SW480 (cell line): ENCODE measurements at regions not wholly inside any gene's neighbourhood (a gene's known extent, or its start where the extent isn't known, plus 50 kb on each side); places are given as distances from the start of the nearest gene placed in this dataset.

Source experiments
- DNase-seq: peaks from one replicate; pipeline ENCODE4 v3.0.0-alpha.2; 2016; ENCODE audit warnings: low spot score

GRCh38 chr1:239888639-239889038 lies 203.0 kb upstream of the FMN2 start:
- no peak for DNase-seq

DNA sequence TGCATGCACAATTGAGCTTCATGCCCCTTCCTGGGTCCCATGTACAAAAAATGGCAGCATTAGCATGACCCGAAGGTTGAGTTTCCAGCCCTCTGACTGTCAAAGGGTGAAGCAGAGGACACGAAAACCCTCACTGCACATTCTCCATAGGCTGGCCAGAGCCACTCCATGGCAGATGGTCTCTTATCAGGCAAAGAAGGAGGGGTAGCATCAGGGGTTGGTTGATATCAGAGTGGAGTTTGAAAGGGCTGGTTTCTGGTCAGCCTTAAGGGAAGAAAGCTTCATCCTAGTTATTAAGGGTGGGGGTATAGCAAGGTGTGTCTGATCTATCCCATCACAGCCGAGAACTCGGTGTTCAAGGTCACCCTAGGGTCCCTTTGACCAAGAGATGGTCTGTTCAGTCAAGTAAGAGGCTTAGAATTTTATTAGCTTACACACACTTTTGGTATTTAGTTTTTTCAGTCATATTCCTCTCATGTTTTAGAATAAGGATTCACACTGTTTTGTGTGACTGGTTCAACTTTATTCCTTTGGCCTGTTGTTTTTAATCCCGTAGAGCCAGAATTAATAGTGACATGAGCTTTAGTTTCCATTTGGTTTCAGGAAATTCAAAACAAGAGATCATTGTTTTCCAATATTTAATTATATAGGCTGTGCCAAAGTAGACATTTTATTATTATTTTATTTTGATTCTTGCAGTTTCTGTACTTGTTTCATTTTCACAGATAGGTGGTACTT lies 199.9 kb upstream of the FMN2 start:
- DNase-seq: no peak

GRCh38 chr1:239892602-239893001 lies 199.1 kb upstream of the FMN2 start:
- DNase-seq: no peak

GRCh38 chr1:239893127-239893731 lies 198.5 kb upstream of the FMN2 start:
- no peak for DNase-seq

DNA sequence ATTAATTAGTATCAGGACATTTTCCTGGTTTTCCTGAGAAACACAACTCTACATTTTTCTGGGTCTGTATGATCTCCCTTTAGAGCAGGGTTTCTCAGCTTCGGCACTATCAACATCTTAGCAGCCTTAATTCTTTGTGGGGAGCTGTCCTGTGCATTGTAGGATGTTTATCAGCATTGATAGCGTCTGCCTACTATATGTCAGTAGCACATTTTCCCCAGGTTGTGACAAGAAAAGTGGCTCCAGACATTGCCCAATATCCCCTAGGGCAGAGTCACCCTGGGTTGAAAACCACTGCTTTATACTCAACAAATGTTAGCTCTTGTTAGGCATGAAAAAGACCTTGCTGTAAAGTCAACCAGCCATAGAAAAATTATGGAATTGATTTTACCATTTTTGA lies 195.1 kb upstream of the FMN2 start:
- DNase-seq: no peak

DNA sequence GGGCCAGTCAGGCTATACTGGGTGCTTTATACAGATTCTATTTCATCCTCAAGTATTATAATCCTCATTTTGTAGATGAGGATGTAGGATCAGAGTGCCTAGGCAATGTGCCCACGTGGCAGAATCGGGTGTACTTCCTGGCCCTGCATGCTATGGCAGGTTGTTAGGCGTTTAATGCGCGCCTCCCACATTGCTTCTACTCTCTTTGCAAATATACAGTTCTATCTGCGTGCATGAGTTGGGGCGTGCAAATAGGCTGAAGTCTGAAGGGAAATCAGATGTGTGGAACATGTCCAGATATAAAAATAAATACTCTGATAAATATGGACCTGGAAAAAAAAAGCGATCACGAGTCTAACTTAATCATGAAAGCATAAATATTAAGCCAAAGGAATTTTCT lies 194.7 kb upstream of the FMN2 start:
- no peak for DNase-seq

DNA sequence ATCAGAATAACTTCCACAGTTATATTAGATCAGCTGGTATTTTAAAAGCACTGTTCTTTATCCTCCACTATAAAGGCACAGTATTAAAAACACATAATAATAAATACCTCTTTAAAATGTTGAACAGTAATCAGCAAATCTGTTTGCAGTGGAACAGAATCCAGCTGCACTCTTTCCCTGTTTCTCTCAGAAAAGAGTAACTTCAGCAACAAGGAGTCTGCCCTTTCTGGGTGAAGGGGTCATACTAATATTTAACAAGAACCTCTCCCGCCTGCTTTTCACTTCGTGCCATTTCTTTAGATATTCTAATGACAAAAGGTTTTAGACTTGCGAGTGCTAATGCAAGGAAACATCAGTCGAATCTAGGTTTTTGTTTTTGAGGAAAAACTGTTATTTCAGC lies 194.2 kb upstream of the FMN2 start:
- no peak for DNase-seq

DNA sequence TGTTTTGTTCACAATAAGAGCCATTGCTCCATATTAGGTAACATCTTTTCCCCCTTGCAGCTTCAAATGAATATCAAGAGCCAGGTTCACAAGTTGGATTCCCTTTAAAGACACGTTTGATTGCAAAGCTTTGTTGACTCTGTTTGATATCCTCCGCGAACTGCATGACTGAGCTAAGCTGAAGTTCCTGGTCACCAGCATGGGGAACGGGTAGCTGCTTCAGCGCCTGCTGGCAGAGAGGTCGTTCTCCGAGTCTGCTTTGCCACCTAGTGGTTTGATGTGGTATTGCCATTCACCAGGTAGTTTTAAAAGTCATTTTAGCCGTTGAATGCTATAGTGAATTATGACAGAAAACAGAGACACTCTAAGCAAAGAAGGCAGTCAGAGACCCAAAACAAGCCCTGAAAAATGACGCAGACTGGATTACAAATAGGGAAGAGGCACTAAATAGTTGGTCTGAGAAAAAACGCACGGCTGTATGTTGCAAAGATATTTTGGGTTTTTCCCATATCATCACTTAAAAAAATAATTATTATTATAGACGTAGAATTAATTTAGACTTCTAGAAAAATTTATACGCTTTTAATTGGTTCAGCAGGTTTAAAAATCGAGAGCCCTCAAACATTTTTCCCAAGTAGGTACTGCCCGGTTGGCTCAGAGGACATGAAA lies 193.5 kb upstream of the FMN2 start:
- DNase-seq: peak; percentile 83

DNA sequence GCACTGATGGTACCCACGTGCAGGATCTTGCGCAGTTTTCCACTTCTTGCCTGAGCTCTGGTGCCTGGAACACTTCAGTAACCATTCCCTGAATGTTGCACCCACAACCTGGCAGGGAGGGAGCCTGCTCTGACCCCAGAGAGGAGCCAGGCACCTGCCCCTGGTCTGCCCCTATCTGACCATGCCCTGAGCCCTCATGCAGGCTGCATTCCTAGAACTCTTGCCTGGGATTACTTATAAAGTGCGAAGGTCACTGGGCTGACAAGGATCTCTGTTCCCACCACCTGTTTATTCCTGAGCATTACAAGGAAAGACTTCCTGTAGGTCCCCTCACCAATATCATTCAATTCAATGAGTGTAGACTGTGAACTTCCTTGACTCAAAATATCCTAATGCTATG lies 191.9 kb upstream of the FMN2 start:
- no peak for DNase-seq

- no peak for DNase-seq
Observed at GRCh38 chr1:239906394-239906793, 185.3 kb upstream of the FMN2 start.

DNA sequence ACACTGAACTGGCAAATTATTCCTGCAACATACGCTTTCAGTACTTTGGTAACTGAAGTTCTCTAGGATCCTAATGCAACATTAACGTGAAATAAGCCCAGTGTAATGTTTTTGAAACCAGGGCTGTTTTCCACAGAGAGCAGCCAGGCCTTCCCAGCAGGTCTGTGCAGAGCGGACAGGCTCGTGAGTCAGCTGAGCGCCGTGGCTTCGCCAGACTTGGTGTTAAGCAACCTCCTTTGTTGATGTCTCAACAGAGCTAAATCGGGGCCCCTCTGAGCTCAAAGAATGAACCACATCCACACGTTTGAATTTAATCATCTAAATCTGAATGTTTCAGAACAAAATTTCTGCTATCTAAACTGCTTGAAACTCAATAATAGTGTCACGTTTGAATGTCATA lies 181.8 kb upstream of the FMN2 start:
- no peak for DNase-seq

GRCh38 chr1:239912471-239912870 lies 179.2 kb upstream of the FMN2 start:
- no peak for DNase-seq

DNA sequence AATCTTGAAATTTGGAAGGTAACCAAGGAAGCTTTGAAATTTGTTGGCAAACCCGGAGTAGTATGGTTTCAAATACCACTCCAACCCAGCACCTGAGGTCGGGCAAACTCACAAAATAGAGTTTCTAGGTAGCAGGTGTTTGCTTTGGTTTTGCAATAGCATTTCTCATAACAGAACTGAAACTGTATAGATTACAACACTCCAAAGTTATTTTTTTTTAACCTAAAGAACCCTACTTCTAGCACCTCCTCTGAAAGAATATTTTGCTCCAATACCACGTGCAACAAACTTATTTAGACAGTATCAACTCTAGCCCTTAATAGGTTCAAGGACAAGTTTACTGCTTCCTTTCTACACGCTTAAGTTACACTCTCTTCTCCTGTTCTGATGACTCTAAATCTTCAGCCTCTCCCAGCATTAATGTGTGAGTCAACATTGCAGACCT lies 178.5 kb upstream of the FMN2 start:
- no peak for DNase-seq

GRCh38 chr1:239914751-239915231 lies 176.9 kb upstream of the FMN2 start:
- no peak for DNase-seq

DNA sequence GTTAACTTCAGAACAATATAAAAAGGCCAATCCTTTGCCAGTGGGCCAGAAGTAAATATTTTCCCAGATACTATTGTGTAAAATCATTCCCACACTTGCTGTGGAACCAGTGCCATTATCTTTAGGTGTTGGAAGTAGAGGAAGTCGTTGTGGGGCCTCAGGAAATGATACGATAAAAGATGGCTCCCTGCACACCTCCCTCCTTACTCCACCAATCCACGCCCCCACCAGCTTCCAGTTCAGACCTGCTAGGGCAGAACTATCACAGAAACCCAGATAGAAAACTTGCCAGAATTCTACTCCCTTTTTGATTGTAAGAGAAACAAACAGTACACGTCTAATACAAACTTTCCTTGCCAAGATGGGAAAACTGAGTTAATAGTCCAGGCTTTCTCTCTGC lies 173.0 kb upstream of the FMN2 start:
- DNase-seq: no peak

DNA sequence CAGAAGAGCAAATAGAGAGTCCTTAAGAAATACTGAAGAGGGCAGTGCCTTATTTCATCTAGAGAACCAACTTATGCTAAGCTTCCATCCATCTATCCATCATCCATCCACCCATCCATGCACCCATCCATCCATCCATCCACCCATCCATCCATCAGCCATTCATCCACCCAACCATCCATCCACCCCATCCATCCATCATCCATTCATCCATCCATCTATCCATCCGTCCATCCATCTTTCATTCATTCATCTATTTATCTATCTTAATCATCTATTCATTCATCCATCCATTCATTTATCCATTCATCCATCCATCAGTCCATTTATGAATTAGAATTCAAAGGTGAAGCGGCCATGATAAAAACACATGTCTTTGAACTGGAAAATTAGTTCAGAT lies 171.5 kb upstream of the FMN2 start:
- DNase-seq: no peak

- no peak for DNase-seq
Observed at GRCh38 chr1:239922778-239923522, 168.7 kb upstream of the FMN2 start.

DNA sequence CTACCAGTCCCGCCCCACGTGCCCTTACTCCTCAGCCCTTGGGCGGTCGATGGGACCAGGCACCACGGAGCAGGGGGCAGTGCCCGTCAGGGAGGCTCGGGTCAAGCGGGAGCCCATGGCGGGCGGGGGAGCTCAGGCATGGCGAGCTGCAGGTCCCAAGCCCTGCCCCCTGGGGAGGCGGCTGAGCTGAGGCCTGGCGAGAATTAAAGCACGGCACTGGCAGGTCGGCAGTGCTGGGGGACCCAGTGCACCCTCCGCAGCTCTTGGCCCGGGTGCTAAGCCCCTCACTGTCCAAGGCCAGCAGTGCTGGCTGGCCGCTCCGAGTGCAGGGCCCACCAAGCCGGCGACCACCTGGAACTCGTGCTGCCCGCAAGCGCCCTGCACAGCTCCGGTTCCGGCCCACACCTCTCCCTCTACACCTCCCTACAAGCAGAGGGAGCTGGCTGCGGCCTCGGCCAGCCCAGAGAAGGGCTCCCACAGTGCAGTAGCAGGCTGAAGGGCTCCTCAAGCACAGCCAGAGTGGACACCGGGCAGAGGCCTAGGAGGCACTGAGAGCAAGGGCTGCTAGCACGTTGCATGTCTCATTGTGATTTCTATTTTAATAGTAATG lies 166.8 kb upstream of the FMN2 start:
- DNase-seq: no peak

DNA sequence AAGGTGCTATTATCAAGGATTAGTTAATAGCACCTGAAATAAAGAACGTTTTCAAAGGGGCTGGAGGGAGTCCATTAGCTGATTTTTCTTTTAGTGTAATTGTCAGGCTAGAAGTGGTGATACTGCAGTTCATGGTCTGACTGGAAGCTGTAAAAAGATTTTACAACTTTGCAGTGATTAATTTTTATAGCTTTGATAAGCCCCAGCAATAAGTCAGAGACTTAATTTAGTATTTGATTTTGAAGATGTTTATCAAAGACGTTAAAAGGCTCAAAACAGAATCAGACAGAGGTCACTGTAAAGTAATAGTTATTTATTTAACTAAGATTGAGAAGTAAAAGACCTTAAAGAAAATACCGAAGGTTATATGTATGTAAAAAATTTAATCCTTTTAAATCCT lies 165.5 kb upstream of the FMN2 start:
- no peak for DNase-seq

DNA sequence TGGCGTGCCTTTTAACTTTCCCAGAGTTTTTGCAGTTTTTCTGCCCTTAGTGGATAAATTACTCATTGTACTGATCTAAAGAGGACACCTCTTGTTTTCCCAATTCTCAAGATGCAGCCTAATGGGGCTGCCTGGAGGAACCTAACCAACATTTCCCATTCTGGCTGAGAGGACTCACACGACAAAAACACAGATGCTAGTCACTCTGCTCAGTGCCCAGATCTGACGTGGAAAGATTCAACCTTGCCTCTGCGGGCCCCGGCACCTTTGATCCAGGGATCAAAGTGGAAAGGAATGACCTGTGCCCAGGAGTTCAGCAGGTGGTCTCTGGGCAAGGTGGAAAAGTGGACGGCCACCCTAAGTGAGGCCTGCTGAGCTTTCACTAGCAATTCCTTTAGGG lies 162.4 kb upstream of the FMN2 start:
- DNase-seq: no peak

DNA sequence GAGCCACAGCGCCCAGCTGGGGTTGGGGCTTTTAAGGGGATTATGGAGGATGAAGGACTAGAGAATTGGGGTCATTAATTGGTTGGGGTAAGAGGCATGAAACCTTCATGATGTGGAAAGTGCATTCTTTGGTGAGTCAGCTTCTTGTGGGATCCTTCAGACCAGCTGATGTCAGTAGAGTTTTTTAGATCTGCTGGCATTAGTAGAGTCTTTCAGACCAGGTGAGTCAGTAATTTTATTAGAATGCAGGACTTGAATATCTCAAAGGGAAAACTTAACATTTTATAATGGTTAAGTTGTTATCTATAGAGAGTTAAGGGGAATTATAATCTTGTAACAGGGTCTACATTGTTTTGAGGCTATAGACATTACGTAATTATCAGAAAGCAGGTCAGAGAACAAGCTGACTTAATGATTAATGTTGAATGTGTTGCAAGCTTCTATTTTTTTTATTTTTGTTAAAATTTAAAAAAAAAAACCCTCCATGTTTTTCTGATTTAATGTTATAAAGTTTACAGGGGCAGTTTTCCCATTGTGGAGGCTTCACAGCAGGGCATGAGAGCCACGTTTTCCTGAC lies 160.9 kb upstream of the FMN2 start:
- DNase-seq: no peak

- DNase-seq: no peak
Observed at GRCh38 chr1:239931341-239931740, 160.3 kb upstream of the FMN2 start.
